DOHH2 (cell line): ENCODE measurements at regions not wholly inside any gene's neighbourhood (a gene's known extent, or its start where the extent isn't known, plus 50 kb on each side); places are given as distances from the start of the nearest gene placed in this dataset.

Source experiments
- CTCF ChIP-seq: fragments of 200-600 bp; sonication (generic); IDR thresholded peaks from one replicate; pipeline ENCODE4 v1.5.1; 2014; ENCODE audit warnings: antibody characterized with exemption, mild to moderate bottlenecking, low read depth, low read length; ENCODE audit not compliant: poor library complexity, severe bottlenecking
- EZH2phosphoT487 ChIP-seq: fragments of 200-600 bp; sonication (generic); IDR thresholded peaks from 2 replicates; pipeline ENCODE4 v1.6.1; 2017; ENCODE audit warnings: borderline replicate concordance, mild to moderate bottlenecking, antibody characterized with exemption, low read length, moderate library complexity, mixed read lengths

- TF ChIP-seq CTCF (no peak), EZH2phosphoT487 (no peak)
These were observed 119.4 kb downstream of the TMEM18 start for GRCh38 chr2:557635-558301.
